Panc1 (cell line): ENCODE measurements at regions not wholly inside any gene's neighbourhood (a gene's known extent, or its start where the extent isn't known, plus 50 kb on each side); places are given as distances from the start of the nearest gene placed in this dataset.

ENCODE experiments used
- ATAC-seq: fragments of 200-7000 bp; cut with Tn5 transposase; 2 replicates; pipeline ENCODE4 v1.9.1; 2020; ENCODE audit warnings: mild to moderate bottlenecking, moderate library complexity
- BruUV-seq: library from RNA; stranded (reverse); fragments of 400-500 nt; replicated peaks from 2 replicates; lab custom pipeline; 2021; lab: Mats Ljungman, UMichigan
- CTCF ChIA-PET: fragments of 300-600 bp; sonication (Branson Sonifier 250); formaldehyde crosslinking; loops from one replicate; lab custom pipeline; 2022; ENCODE audit warnings: antibody characterized with exemption; lab: Charles Lee
- POLR2A ChIA-PET: fragments of 300-600 bp; sonication (Branson Sonifier 250); formaldehyde crosslinking; loops from one replicate; lab custom pipeline; 2022; ENCODE audit warnings: antibody characterized with exemption; lab: Charles Lee
- DNase-seq: peaks from one replicate; pipeline ENCODE4 v3.0.0-alpha.2; 2010; ENCODE audit warnings: low read depth, low spot score
- H3K27ac ChIP-seq: 2 replicates; pipeline ENCODE4 v1.5.1; 2011; ENCODE audit warnings: mild to moderate bottlenecking, low read length, inconsistent platforms
- H3K27me3 ChIP-seq: fragments of 200-500 bp; sonication (Bioruptor generic); 2 replicates; pipeline ENCODE4 v1.6.0; 2014; ENCODE audit warnings: low read length, inconsistent platforms; ENCODE audit not compliant: control insufficient read depth, insufficient read depth
- H3K36me3 ChIP-seq: fragments of 200-500 bp; sonication (Bioruptor generic); 2 replicates; pipeline ENCODE4 v1.5.1; 2014; ENCODE audit warnings: inconsistent platforms, mild to moderate bottlenecking, low read length, moderate library complexity; ENCODE audit not compliant: control insufficient read depth, insufficient read depth
- H3K4me1 ChIP-seq: 2 replicates; pipeline ENCODE4 v1.5.1; 2011; ENCODE audit warnings: inconsistent platforms, mild to moderate bottlenecking, low read length, moderate library complexity; ENCODE audit not compliant: control insufficient read depth, insufficient read depth
- H3K4me3 ChIP-seq, 2 experiments: 2 replicates each; pipeline ENCODE4 v1.5.1; 2011 to 2012; ENCODE audit warnings: low read depth in 2 of 2, low read length in 2 of 2, mild to moderate bottlenecking in 2 of 2, inconsistent platforms in 1 of 2, moderate library complexity in 1 of 2
- H3K9me3 ChIP-seq: fragments of 200-500 bp; sonication (Bioruptor generic); 2 replicates; pipeline ENCODE4 v1.5.1; 2014; ENCODE audit warnings: low read depth, mild to moderate bottlenecking, inconsistent platforms, low read length, moderate library complexity; ENCODE audit not compliant: control insufficient read depth, insufficient read depth
- CTCF ChIP-seq: fragments of 450-650 bp; IDR thresholded peaks from 2 replicates; pipeline ENCODE4 v1.5.1; 2017; ENCODE audit warnings: mild to moderate bottlenecking
- POLR2AphosphoS5 ChIP-seq: IDR thresholded peaks from 2 replicates; pipeline ENCODE4 v1.6.1; 2012; ENCODE audit warnings: mild to moderate bottlenecking, low read depth, low read length, moderate library complexity
- REST ChIP-seq, 2 experiments: IDR thresholded peaks; 2 replicates each; pipeline ENCODE4 v1.6.1; 2011 to 2012; ENCODE audit warnings: low read depth in 2 of 2, control low read depth in 1 of 2, low read length in 1 of 2, mild to moderate bottlenecking in 1 of 2, moderate library complexity in 1 of 2; ENCODE audit not compliant: insufficient read depth in 1 of 2
- SIN3A ChIP-seq: IDR thresholded peaks from 2 replicates; pipeline ENCODE4 v1.6.1; 2012; ENCODE audit warnings: low read depth, mild to moderate bottlenecking, low read length, moderate library complexity, borderline replicate concordance; ENCODE audit not compliant: insufficient read depth
- TCF7L2 ChIP-seq: IDR thresholded peaks from 2 replicates; pipeline ENCODE4 v1.6.1; 2011; ENCODE audit warnings: mild to moderate bottlenecking, low read depth, low read length, inconsistent platforms
- in situ Hi-C: cut with HindIII; loops from 2 replicates; pipeline ENCODE4 v1.10.0; 2016; ENCODE audit warnings: low sequenced_read_pairs, low pct_unique_long_range_greater_than_20kb
- intact Hi-C: fragments of 100-400 bp; cut with micrococcal nuclease; formaldehyde crosslinking; loops from one replicate; pipeline ENCODE4 v1.10.0; 2022; ENCODE audit not compliant: unreplicated experiment

- in situ Hi-C loops (no loop called here), intact Hi-C loops (no loop called here)
- ChIA-PET POLR2A (no interaction called here), CTCF (no interaction called here)
- Histone ChIP-seq H3K36me3 (no peaks in the 10 kb centered on the region), H3K27me3 (peaks cover 2% of the 10 kb centered on the region; the same call in 1 of the 2 replicates), H3K4me1 (no peaks in the 10 kb centered on the region), H3K4me3 (no peak overlapping the region), H3K9me3 (peaks cover 11% of the 10 kb centered on the region; the same call in 1 of the 2 replicates), H3K27ac (no peak overlapping the region)
- DNase-seq (no peak), ATAC-seq (no peak)
- TF ChIP-seq SIN3A, result no peak
- no peak for TF ChIP-seq CTCF
- no peak for TF ChIP-seq POLR2AphosphoS5
- no peak for TF ChIP-seq REST (IDR thresholded peaks at IDR 0.05; ENCODE audit: insufficient read depth in 1 of 2, low read depth in 2 of 2, low read length in 1 of 2)
- TF ChIP-seq TCF7L2, result no peak
- BruUV-seq, result no TSS peak
These were observed 289.6 kb downstream of the PTPRU start for GRCh38 chr1:29525941-29526340.

GRCh38 chr1:29524285-29525065, 288.2 kb downstream of the PTPRU start:
- DNase-seq (no peak), ATAC-seq (no peak)
- no peaks in the 10 kb centered on the region; the same call in 1 of the 2 replicates for H3K4me1 ChIP-seq
- no peaks in the 10 kb centered on the region for H3K36me3 ChIP-seq
- in situ Hi-C loops, result no loop called here
- intact Hi-C loops, result no loop called here
- ChIA-PET CTCF (no interaction called here), POLR2A (no interaction called here)
- no peak overlapping the region for H3K4me3 ChIP-seq
- TF ChIP-seq POLR2AphosphoS5, result no peak
- TF ChIP-seq TCF7L2, result no peak
- no peak for TF ChIP-seq REST (IDR thresholded peaks at IDR 0.05; ENCODE audit: insufficient read depth in 1 of 2, low read depth in 2 of 2, low read length in 1 of 2)
- TF ChIP-seq CTCF, result no peak
- no peak for TF ChIP-seq SIN3A
- no TSS peak for BruUV-seq
- peaks cover 4% of the 10 kb centered on the region; the same call in 1 of the 2 replicates for H3K27me3 ChIP-seq
- no peak overlapping the region for H3K27ac ChIP-seq
- H3K9me3 ChIP-seq, result peaks cover 5% of the 10 kb centered on the region; the same call in 1 of the 2 replicates
